Right lobe of liver (tissue), 6 donors: ENCODE measurements at regions not wholly inside any gene's neighbourhood (a gene's known extent, or its start where the extent isn't known, plus 50 kb on each side); places are given as distances from the start of the nearest gene placed in this dataset.
"Not testable (repeated sequence)": the region's sequence is repeated elsewhere in the genome, so short reads cannot be mapped to it uniquely, and the experiment has no call there.

Source experiments
- ATAC-seq, 4 donors: fragments of 200-7000 bp; cut with Tn5 transposase; one replicate each; pipeline ENCODE4 v1.9.1; 2020; ENCODE audit warnings: mild to moderate bottlenecking in 4 of 4, moderate library complexity in 4 of 4
- DNase-seq, 3 donors: peaks; one replicate each; pipeline ENCODE4 v3.0.0-alpha.2; 2020
- H3K27ac ChIP-seq, 3 donors: fragments of 200-600 bp; one replicate each; pipeline ENCODE4 v1.8.0; 2022
- H3K27me3 ChIP-seq, 2 donors: fragments of 200-600 bp; one replicate each; pipeline ENCODE4 v1.8.0; 2022
- H3K36me3 ChIP-seq, 4 donors: fragments of 200-600 bp; sonication (generic) in 1 of 4; one replicate each; pipeline versions ENCODE4 v1.5.1 to v1.8.0; 2017 to 2022; ENCODE audit warnings: control low read depth in 1 of 4
- H3K4me1 ChIP-seq, 4 donors: fragments of 200-600 bp; sonication (generic) in 1 of 4; one replicate each; pipeline versions ENCODE4 v1.5.1 to v1.8.0; 2017 to 2022; ENCODE audit warnings: control low read depth in 1 of 4
- H3K4me3 ChIP-seq, 3 donors: fragments of 200-600 bp; one replicate each; pipeline ENCODE4 v1.8.0; 2022
- H3K9me3 ChIP-seq, 4 donors: fragments of 200-600 bp; sonication (generic) in 1 of 4; one replicate each; pipeline versions ENCODE4 v1.5.1 to v1.8.0; 2017 to 2022; ENCODE audit warnings: control low read depth in 1 of 4
- CTCF ChIP-seq, 4 donors: fragments of 200-600 bp in 3 of 4; fragments of 450-650 bp in 1 of 4; IDR thresholded peaks; one replicate each; pipeline versions ENCODE4 v1.5.1 to v1.8.0; 2016 to 2022; ENCODE audit warnings: antibody characterized with exemption in 4 of 4, mild to moderate bottlenecking in 2 of 4
- POLR2A ChIP-seq: fragments of 450-650 bp; IDR thresholded peaks from one replicate; pipeline ENCODE4 v1.6.1; 2017; ENCODE audit warnings: antibody characterized with exemption, mild to moderate bottlenecking
- WGBS: methylation state at CpG from one replicate; pipeline ENCODE4 v1.1.6; 2018; ENCODE audit warnings: low coverage, low lambda C conversion rate; ENCODE audit not compliant: insufficient coverage; ENCODE audit errors: missing lambda C conversion rate; 5-methylcytosine and 5-hydroxymethylcytosine counted together
- intact Hi-C, 2 donors: fragments of 100-400 bp; cut with DNase I; formaldehyde crosslinking; loops; one replicate each; pipeline versions ENCODE4 v1.11.2 to v1.14.1; 2022
- donor health status: DM: no; HTN: yes; CAD: no.
- donor health status: DM: no; HTN: no; CAD: no.
- donor health status: DM: no; HTN: no; CAD: no.
- donor health status: DM: no; HTN: yes; CAD: no.
- donor health status: DM: no; HTN: yes; CAD: no.

GRCh38 chr11:37442576-37442975 is 844.5 kb upstream of the RAG2 start:
- 75% methylated on average over 1 of the region's 1 CpG for WGBS
- Histone ChIP-seq H3K4me3 (no peak overlapping the region), H3K9me3 (no peaks in the 10 kb centered on the region), H3K4me1 (no peaks in the 10 kb centered on the region), H3K27ac (no peak overlapping the region), H3K27me3 (no peaks in the 10 kb centered on the region), H3K36me3 (no peaks in the 10 kb centered on the region)
- ATAC-seq (no peak), DNase-seq (no peak)
- TF ChIP-seq CTCF (IDR thresholded peaks at IDR 0.05), result no peak
- no peak for TF ChIP-seq POLR2A
- intact Hi-C loops, result no loop called here

- intact Hi-C loops, ATAC-seq, H3K4me1 ChIP-seq, H3K27ac ChIP-seq, H3K4me3 ChIP-seq, H3K36me3 ChIP-seq, H3K27me3 ChIP-seq, H3K9me3 ChIP-seq: not testable (repeated sequence)
- peak in 1 of 3 donors; percentile 39 for DNase-seq
- WGBS, result 100% methylated on average over 2 of the region's 29 CpGs
These were observed 833.7 kb upstream of the RAG2 start for GRCh38 chr11:37431633-37432230.

GRCh38 chr11:37430966-37431632 is 833.1 kb upstream of the RAG2 start:
- H3K4me1 ChIP-seq, H3K36me3 ChIP-seq, intact Hi-C loops, H3K4me3 ChIP-seq, H3K27me3 ChIP-seq, H3K27ac ChIP-seq, H3K9me3 ChIP-seq, DNase-seq, ATAC-seq: not testable (repeated sequence)
- no CpG with 5 or more reads among the region's 26 CpGs for WGBS

DNA sequence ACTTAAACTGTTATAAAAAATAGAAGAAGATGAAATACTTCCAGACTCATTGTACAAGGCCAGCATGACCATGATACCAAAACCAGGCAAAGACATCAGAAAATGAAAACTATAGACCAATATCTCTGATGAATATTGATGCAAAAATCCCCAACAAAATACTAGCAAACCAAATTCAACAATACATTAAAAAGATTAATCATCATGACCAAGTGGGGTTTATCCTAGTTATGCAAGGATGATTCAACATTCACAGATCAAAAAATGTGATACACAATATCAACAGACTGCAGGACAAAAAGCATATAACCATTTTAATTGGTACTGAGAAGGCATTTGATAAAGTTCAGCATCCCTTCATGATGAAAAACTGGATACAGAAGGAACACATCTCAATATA is 824.5 kb upstream of the RAG2 start:
- Histone ChIP-seq H3K4me3 (no peak overlapping the region), H3K4me1 (no peaks in the 10 kb centered on the region), H3K36me3 (no peaks in the 10 kb centered on the region), H3K27ac (no peak overlapping the region), H3K27me3 (no peaks in the 10 kb centered on the region), H3K9me3 (no peaks in the 10 kb centered on the region)
- intact Hi-C loops, result no loop called here
- ATAC-seq (no peak), DNase-seq (no peak)
- no peak for TF ChIP-seq CTCF (IDR thresholded peaks at IDR 0.05)
- TF ChIP-seq POLR2A, result no peak

- no peak for TF ChIP-seq POLR2A
- Histone ChIP-seq H3K4me3 (no peak overlapping the region), H3K27ac (no peak overlapping the region), H3K27me3 (no peaks in the 10 kb centered on the region), H3K4me1 (peaks cover 0 to 3% (median 0%) of the 10 kb centered on the region in 4 donors), H3K9me3 (no peaks in the 10 kb centered on the region), H3K36me3 (no peaks in the 10 kb centered on the region)
- WGBS, result 44% methylated on average over 4 of the region's 4 CpGs
- intact Hi-C loops, result no loop called here
- ATAC-seq (peak; percentile 91 to 95 (median 92)), DNase-seq (peak in 1 of 3 donors; percentile 83)
These were observed 813.3 kb upstream of the RAG2 start for GRCh38 chr11:37411289-37411688.

DNA sequence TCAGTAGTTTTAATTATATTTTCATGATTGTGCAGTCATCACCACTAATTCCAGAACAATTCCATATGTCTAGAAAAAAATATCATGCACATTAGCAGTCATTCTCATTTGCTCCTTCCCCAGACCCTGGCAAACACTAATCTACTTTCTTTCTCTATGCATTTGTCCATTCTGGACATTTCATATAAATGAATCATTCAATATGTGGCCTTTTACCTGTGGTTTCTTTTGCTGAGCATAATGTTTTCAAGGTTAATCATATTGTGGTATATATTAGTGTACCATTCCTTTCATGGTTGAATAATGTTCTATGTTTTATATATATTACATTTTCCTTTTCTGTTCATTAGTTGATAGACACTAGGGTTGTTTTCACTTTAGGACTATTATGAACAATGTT is 811.1 kb upstream of the RAG2 start:
- no peak for DNase-seq
- intact Hi-C loops, result no loop called here
- no peaks in the 10 kb centered on the region for H3K9me3 ChIP-seq
- H3K27ac ChIP-seq, result no peak overlapping the region
- no peak for TF ChIP-seq CTCF (IDR thresholded peaks at IDR 0.05)
- no peak for TF ChIP-seq POLR2A
- peaks cover 0 to 3% (median 0%) of the 10 kb centered on the region in 4 donors for H3K4me1 ChIP-seq
- no peaks in the 10 kb centered on the region for H3K36me3 ChIP-seq
- H3K4me3 ChIP-seq, result no peak overlapping the region
- no peaks in the 10 kb centered on the region for H3K27me3 ChIP-seq
- ATAC-seq, result no peak
